GM10266 (cell line): ENCODE measurements at regions not wholly inside any gene's neighbourhood (a gene's known extent, or its start where the extent isn't known, plus 50 kb on each side); places are given as distances from the start of the nearest gene placed in this dataset.
"Not testable (repeated sequence)": the region's sequence is repeated elsewhere in the genome, so short reads cannot be mapped to it uniquely, and the experiment has no call there.

Experiments used
- DNase-seq: peaks from one replicate; pipeline ENCODE4 v3.0.0; 2012; ENCODE audit errors: extremely low spot score
- CTCF ChIP-seq: IDR thresholded peaks from 2 replicates; pipeline ENCODE4 v1.5.1; 2012; ENCODE audit warnings: mild to moderate bottlenecking, low read depth; ENCODE audit not compliant: control insufficient read depth, insufficient read depth; ENCODE audit errors: missing control alignments

GRCh38 chr5:50343715-50344114 lies 97.4 kb downstream of the EMB start:
- no peak for TF ChIP-seq CTCF
- DNase-seq: no peak

GRCh38 chr5:50340757-50341156 lies 100.3 kb downstream of the EMB start:
- no peak for TF ChIP-seq CTCF
- no peak for DNase-seq

- not testable (repeated sequence) for DNase-seq
Observed at GRCh38 chr5:50330633-50331032, 110.5 kb downstream of the EMB start.

GRCh38 chr5:50328193-50328729 lies 112.8 kb downstream of the EMB start:
- no peak for TF ChIP-seq CTCF
- no peak for DNase-seq

- peak; percentile 7 for DNase-seq
- TF ChIP-seq CTCF: peak; percentile 65
Observed at GRCh38 chr5:50325237-50325832, 115.8 kb downstream of the EMB start.

GRCh38 chr5:50320131-50320749 lies 120.8 kb downstream of the EMB start:
- TF ChIP-seq CTCF: no peak
- no peak for DNase-seq

- no peak for TF ChIP-seq CTCF
- no peak for DNase-seq
Observed at GRCh38 chr5:50318220-50318619, 122.9 kb downstream of the EMB start.

- not testable (repeated sequence) for DNase-seq
Observed at GRCh38 chr5:50306488-50306887, 134.6 kb downstream of the EMB start.
